ENCODE measurements at regions not wholly inside any gene's neighbourhood (a gene's known extent, or its start where the extent isn't known, plus 50 kb on each side); places are given as distances from the start of the nearest gene placed in this dataset.
A peak's percentile ranks its signal among the peaks of the same experiment; 100 is the strongest.

DNA sequence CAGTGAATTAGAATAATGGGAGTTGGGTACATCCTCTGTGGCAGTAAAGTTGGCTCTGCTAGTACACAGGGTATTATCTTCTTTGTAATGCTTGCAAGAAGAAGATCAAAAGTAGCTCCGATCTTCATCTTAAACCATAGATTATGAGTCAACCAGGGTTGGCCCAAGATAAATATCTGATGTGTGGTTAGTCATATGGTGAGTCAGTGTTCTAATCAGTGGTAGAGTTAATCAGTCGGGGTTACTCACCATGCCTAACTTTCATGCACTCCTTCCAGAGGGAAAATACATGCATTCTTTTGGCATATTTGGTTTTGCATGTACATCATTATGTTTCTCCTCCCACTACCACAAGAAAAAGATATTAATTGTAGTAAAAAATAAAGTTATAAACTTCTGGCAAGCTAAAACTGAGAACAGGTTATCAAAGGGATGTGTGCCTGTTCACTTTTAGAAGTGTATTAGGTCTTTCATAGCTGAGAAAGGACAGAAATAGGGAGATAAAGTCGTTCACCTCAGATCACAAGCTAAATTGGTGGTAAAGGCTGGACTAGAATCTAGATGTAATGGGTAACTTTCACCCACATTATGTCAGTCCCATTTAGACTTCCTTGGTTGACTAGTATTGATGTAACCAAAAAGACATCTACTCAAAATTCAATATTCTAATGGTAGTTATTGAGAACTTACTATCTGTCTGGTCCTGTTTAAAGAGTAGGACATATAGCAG lies 684.4 kb downstream of the IRS1 start:
- WGBS: no CpG with 5 or more reads among the region's 3 CpGs
- Histone ChIP-seq H2BK15ac (ENCODE audit: low read depth, poor library complexity, severe bottlenecking) (no peak overlapping the region), H3K4me1 (ENCODE audit: control insufficient read depth, insufficient read depth, low read depth, low read length) (peaks cover 5% of the 10 kb centered on the region), H4K91ac (ENCODE audit: low read length) (no peak overlapping the region), H3K18ac (ENCODE audit: low read depth in 1 of 2, low read length in 2 of 2) (no peak overlapping the region), H3K14ac (ENCODE audit: low read length in 2 of 2) (no peak overlapping the region), H3K4ac (ENCODE audit: low read depth in 1 of 2, low read length in 2 of 2) (no peak overlapping the region), H3K36me3 (ENCODE audit: control insufficient read depth in 1 of 2, insufficient read depth in 2 of 2, low read depth in 1 of 2, low read length in 2 of 2) (no peaks in the 10 kb centered on the region), H3K9me3 (ENCODE audit: control insufficient read depth, low read length) (no peaks in the 10 kb centered on the region), H4K8ac (ENCODE audit: low read length) (no peak overlapping the region), H3K9ac (ENCODE audit: low read length) (peak overlapping the region; percentile 55), H2BK5ac (ENCODE audit: low read depth, low read length, poor library complexity, severe bottlenecking) (no peak overlapping the region), H3K27ac (ENCODE audit: low read length, poor library complexity, severe bottlenecking) (peak overlapping the region; percentile 87), H2BK12ac (ENCODE audit: low read length in 2 of 2) (no peak overlapping the region), H3K79me1 (replicated peaks; ENCODE audit: low read length, poor library complexity, severe bottlenecking) (no peaks in the 10 kb centered on the region), H2AFZ (ENCODE audit: low read depth, low read length) (no peak overlapping the region), H3K4me2 (ENCODE audit: low read length, poor library complexity, severe bottlenecking) (no peak overlapping the region), H3K27me3 (ENCODE audit: control insufficient read depth in 1 of 2, insufficient read depth in 1 of 2, low read length in 2 of 2) (no peaks in the 10 kb centered on the region), H2BK120ac (ENCODE audit: low read depth, low read length) (no peak overlapping the region), H2AK5ac (ENCODE audit: low read length, severe bottlenecking) (no peak overlapping the region), H3K4me3 (ENCODE audit: insufficient read depth in 1 of 2, low read depth in 1 of 2, low read length in 2 of 2) (peak overlapping the region in 1 of 2 experiments; percentile 18), H3K23ac (ENCODE audit: low read length in 2 of 2) (no peak overlapping the region)
- DNase-seq: peak; percentile 94

- H3K4me1 ChIP-seq (ENCODE audit: control insufficient read depth, insufficient read depth, low read depth, low read length): peaks cover 5% of the 10 kb centered on the region
- H3K79me1 ChIP-seq (replicated peaks; ENCODE audit: low read length, poor library complexity, severe bottlenecking): no peaks in the 10 kb centered on the region
- peak overlapping the region; percentile 5 for H2AK5ac ChIP-seq (ENCODE audit: low read length, severe bottlenecking)
- no peak overlapping the region for H2BK15ac ChIP-seq (ENCODE audit: low read depth, poor library complexity, severe bottlenecking)
- H4K8ac ChIP-seq (ENCODE audit: low read length): peak overlapping the region; percentile 21
- WGBS: 52% methylated on average over 5 of the region's 5 CpGs
- H3K18ac ChIP-seq (ENCODE audit: low read depth in 1 of 2, low read length in 2 of 2): peak overlapping the region; percentile 25 to 86
- peak; percentile 28 for DNase-seq
- no peak overlapping the region for H3K23ac ChIP-seq (ENCODE audit: low read length in 2 of 2)
- H2BK120ac ChIP-seq (ENCODE audit: low read depth, low read length): no peak overlapping the region
- no peak overlapping the region for H3K4me2 ChIP-seq (ENCODE audit: low read length, poor library complexity, severe bottlenecking)
- no peak overlapping the region for H2AFZ ChIP-seq (ENCODE audit: low read depth, low read length)
- H2BK12ac ChIP-seq (ENCODE audit: low read length in 2 of 2): peak overlapping the region; percentile 46 to 92
- H3K27me3 ChIP-seq (ENCODE audit: control insufficient read depth in 1 of 2, insufficient read depth in 1 of 2, low read length in 2 of 2): no peaks in the 10 kb centered on the region
- peak overlapping the region in 1 of 2 experiments; percentile 3 for H3K4me3 ChIP-seq (ENCODE audit: insufficient read depth in 1 of 2, low read depth in 1 of 2, low read length in 2 of 2)
- H2BK5ac ChIP-seq (ENCODE audit: low read depth, low read length, poor library complexity, severe bottlenecking): no peak overlapping the region
- no peaks in the 10 kb centered on the region for H3K9me3 ChIP-seq (ENCODE audit: control insufficient read depth, low read length)
- peak overlapping the region; percentile 70 for H4K91ac ChIP-seq (ENCODE audit: low read length)
- H3K14ac ChIP-seq (ENCODE audit: low read length in 2 of 2): no peak overlapping the region
- peak overlapping the region; percentile 55 for H3K9ac ChIP-seq (ENCODE audit: low read length)
- no peaks in the 10 kb centered on the region for H3K36me3 ChIP-seq (ENCODE audit: control insufficient read depth in 1 of 2, insufficient read depth in 2 of 2, low read depth in 1 of 2, low read length in 2 of 2)
- H3K27ac ChIP-seq (ENCODE audit: low read length, poor library complexity, severe bottlenecking): peak overlapping the region; percentile 5
- H3K4ac ChIP-seq (ENCODE audit: low read depth in 1 of 2, low read length in 2 of 2): peak overlapping the region in 1 of 2 experiments; percentile 73
These were observed 685.2 kb downstream of the IRS1 start for GRCh38 chr2:226114436-226114835.

- no peak overlapping the region for H3K14ac ChIP-seq (ENCODE audit: low read length in 2 of 2)
- no peak overlapping the region for H3K27ac ChIP-seq (ENCODE audit: low read length, poor library complexity, severe bottlenecking)
- no peak overlapping the region for H3K18ac ChIP-seq (ENCODE audit: low read depth in 1 of 2, low read length in 2 of 2)
- H2AK5ac ChIP-seq (ENCODE audit: low read length, severe bottlenecking): no peak overlapping the region
- H2BK5ac ChIP-seq (ENCODE audit: low read depth, low read length, poor library complexity, severe bottlenecking): no peak overlapping the region
- H2AFZ ChIP-seq (ENCODE audit: low read depth, low read length): no peak overlapping the region
- no peak overlapping the region for H4K8ac ChIP-seq (ENCODE audit: low read length)
- no peak overlapping the region for H3K23ac ChIP-seq (ENCODE audit: low read length in 2 of 2)
- H3K9ac ChIP-seq (ENCODE audit: low read length): no peak overlapping the region
- no peak overlapping the region for H2BK12ac ChIP-seq (ENCODE audit: low read length in 2 of 2)
- no peak overlapping the region for H3K4me3 ChIP-seq (ENCODE audit: insufficient read depth in 1 of 2, low read depth in 1 of 2, low read length in 2 of 2)
- DNase-seq: no peak
- no peaks in the 10 kb centered on the region for H3K79me1 ChIP-seq (replicated peaks; ENCODE audit: low read length, poor library complexity, severe bottlenecking)
- H3K27me3 ChIP-seq (ENCODE audit: control insufficient read depth in 1 of 2, insufficient read depth in 1 of 2, low read length in 2 of 2): no peaks in the 10 kb centered on the region
- no peak overlapping the region for H2BK120ac ChIP-seq (ENCODE audit: low read depth, low read length)
- H3K4ac ChIP-seq (ENCODE audit: low read depth in 1 of 2, low read length in 2 of 2): no peak overlapping the region
- 76% methylated on average over 1 of the region's 1 CpG for WGBS
- no peak overlapping the region for H2BK15ac ChIP-seq (ENCODE audit: low read depth, poor library complexity, severe bottlenecking)
- peaks cover 4% of the 10 kb centered on the region for H3K9me3 ChIP-seq (ENCODE audit: control insufficient read depth, low read length)
- no peak overlapping the region for H3K4me2 ChIP-seq (ENCODE audit: low read length, poor library complexity, severe bottlenecking)
- no peaks in the 10 kb centered on the region for H3K4me1 ChIP-seq (ENCODE audit: control insufficient read depth, insufficient read depth, low read depth, low read length)
- H4K91ac ChIP-seq (ENCODE audit: low read length): no peak overlapping the region
- H3K36me3 ChIP-seq (ENCODE audit: control insufficient read depth in 1 of 2, insufficient read depth in 2 of 2, low read depth in 1 of 2, low read length in 2 of 2): no peaks in the 10 kb centered on the region
These were observed 699.6 kb downstream of the NYAP2 start for GRCh38 chr2:226098861-226099745.

DNA sequence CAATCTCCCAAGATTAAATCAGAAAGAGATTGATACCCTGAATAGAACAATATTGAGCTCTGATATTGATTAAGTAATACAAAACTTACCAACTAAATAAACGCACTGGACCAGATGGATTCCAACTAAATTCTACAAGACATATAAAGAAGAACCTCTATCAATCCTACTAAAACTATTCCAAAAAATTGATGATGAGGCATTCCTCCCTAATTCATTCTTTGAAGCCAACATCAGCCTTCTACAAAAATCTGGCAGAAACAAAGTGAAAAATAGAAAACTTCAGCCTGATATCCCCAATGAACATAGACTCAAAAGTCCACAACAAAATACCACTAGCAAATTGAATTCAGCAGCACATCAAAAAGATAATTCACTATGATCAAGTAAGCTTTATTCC lies 695.5 kb downstream of the NYAP2 start:
- Histone ChIP-seq H2BK15ac (ENCODE audit: low read depth, poor library complexity, severe bottlenecking) (no peak overlapping the region), H3K27me3 (ENCODE audit: control insufficient read depth in 1 of 2, insufficient read depth in 1 of 2, low read length in 2 of 2) (no peaks in the 10 kb centered on the region), H2BK120ac (ENCODE audit: low read depth, low read length) (no peak overlapping the region), H2BK5ac (ENCODE audit: low read depth, low read length, poor library complexity, severe bottlenecking) (no peak overlapping the region), H3K79me1 (replicated peaks; ENCODE audit: low read length, poor library complexity, severe bottlenecking) (no peaks in the 10 kb centered on the region), H2AFZ (ENCODE audit: low read depth, low read length) (no peak overlapping the region), H3K4ac (ENCODE audit: low read depth in 1 of 2, low read length in 2 of 2) (no peak overlapping the region), H3K27ac (ENCODE audit: low read length, poor library complexity, severe bottlenecking) (no peak overlapping the region), H3K18ac (ENCODE audit: low read depth in 1 of 2, low read length in 2 of 2) (no peak overlapping the region), H3K4me2 (ENCODE audit: low read length, poor library complexity, severe bottlenecking) (no peak overlapping the region), H3K9me3 (ENCODE audit: control insufficient read depth, low read length) (peaks cover 12% of the 10 kb centered on the region), H3K9ac (ENCODE audit: low read length) (no peak overlapping the region), H3K14ac (ENCODE audit: low read length in 2 of 2) (no peak overlapping the region), H4K8ac (ENCODE audit: low read length) (no peak overlapping the region), H3K4me1 (ENCODE audit: control insufficient read depth, insufficient read depth, low read depth, low read length) (no peaks in the 10 kb centered on the region), H3K36me3 (ENCODE audit: control insufficient read depth in 1 of 2, insufficient read depth in 2 of 2, low read depth in 1 of 2, low read length in 2 of 2) (no peaks in the 10 kb centered on the region), H3K4me3 (ENCODE audit: insufficient read depth in 1 of 2, low read depth in 1 of 2, low read length in 2 of 2) (no peak overlapping the region), H2AK5ac (ENCODE audit: low read length, severe bottlenecking) (no peak overlapping the region), H4K91ac (ENCODE audit: low read length) (no peak overlapping the region), H2BK12ac (ENCODE audit: low read length in 2 of 2) (no peak overlapping the region), H3K23ac (ENCODE audit: low read length in 2 of 2) (no peak overlapping the region)
- WGBS: 98% methylated on average over 1 of the region's 1 CpG
- no peak for DNase-seq

Data from mesenchymal stem cell (in vitro differentiated cells and primary cell).